Ovary (tissue), 7 donors: ENCODE measurements at regions not wholly inside any gene's neighbourhood (a gene's known extent, or its start where the extent isn't known, plus 50 kb on each side); places are given as distances from the start of the nearest gene placed in this dataset.

Source experiments
- DNase-seq, 5 donors: peaks; one replicate each; pipeline ENCODE4 v3.0.0-alpha.2; 2019 to 2020
- H3K27ac ChIP-seq, 2 donors: fragments of 200-600 bp; one replicate each; pipeline versions ENCODE4 v1.5.1 to v1.8.0; 2019 to 2022
- H3K27me3 ChIP-seq: fragments of 200-600 bp; one replicate; pipeline ENCODE4 v1.8.0; 2022
- H3K36me3 ChIP-seq: fragments of 200-600 bp; sonication (generic); one replicate; pipeline ENCODE4 v1.5.1; 2019
- H3K4me1 ChIP-seq: one replicate; pipeline ENCODE4 v1.8.1; 2013; ENCODE audit warnings: mild to moderate bottlenecking, moderate library complexity; ENCODE audit not compliant: insufficient read depth
- H3K4me3 ChIP-seq: fragments of 200-600 bp; sonication (generic); one replicate; pipeline ENCODE4 v1.5.1; 2017
- H3K9me3 ChIP-seq, 2 donors: fragments of 200-600 bp in 1 of 2; sonication (generic) in 1 of 2; one replicate each; pipeline versions ENCODE4 v1.5.1 to v1.8.1; 2013 to 2019; ENCODE audit warnings: mild to moderate bottlenecking in 1 of 2, moderate library complexity in 1 of 2
- CTCF ChIP-seq, 3 donors: fragments of 450-650 bp in 2 of 3; fragments of 200-600 bp in 1 of 3; IDR thresholded peaks; one replicate each; pipeline versions ENCODE4 v1.5.1 to v1.8.0; 2016 to 2022; ENCODE audit warnings: antibody characterized with exemption in 3 of 3, mild to moderate bottlenecking in 1 of 3
- EP300 ChIP-seq: sonication (generic); formaldehyde crosslinking; IDR thresholded peaks from one replicate; pipeline ENCODE4 v1.6.1; 2017; ENCODE audit warnings: antibody characterized with exemption
- POLR2A ChIP-seq: fragments of 450-650 bp; IDR thresholded peaks from one replicate; pipeline ENCODE4 v1.6.1; 2017; ENCODE audit warnings: antibody characterized with exemption, mild to moderate bottlenecking, moderate library complexity
- WGBS, 3 donors: extraction: QIAGEN DNeasy Blood & Tissue Kit in 1 of 3; methylation state at CpG; one replicate each; pipeline versions ENCODE4 v1.1.5 to v1.1.7; 2013 to 2017; 5-methylcytosine and 5-hydroxymethylcytosine counted together
- intact Hi-C, 4 donors: fragments of 100-400 bp; cut with DNase I; formaldehyde crosslinking; loops; one replicate each; pipeline versions ENCODE4 v1.11.0 to v1.15.1; 2022 to 2023
- donor health status: DM: no; HTN: no; CAD: no; lungs with moderate emphysema.
- donor health status: DM: no; HTN: no; CAD: no.
- donor health status: Bipolar disorder and iron deficiency.
- donor health status: DM: no; HTN: no; CAD: no.
- donor health status: DM: yes; HTN: yes; CAD: no.

GRCh38 chr5:56588131-56588487 is 227.2 kb upstream of the MAP3K1 start:
- TF ChIP-seq CTCF (IDR thresholded peaks at IDR 0.05), result no peak
- TF ChIP-seq POLR2A, result no peak
- no peak for TF ChIP-seq EP300
- Histone ChIP-seq H3K27ac (no peak overlapping the region), H3K36me3 (no peaks in the 10 kb centered on the region), H3K4me3 (no peak overlapping the region), H3K9me3 (no peaks in the 10 kb centered on the region), H3K27me3 (no peaks in the 10 kb centered on the region), H3K4me1 (peaks cover 4% of the 10 kb centered on the region)
- peak in 3 of 5 donors; percentile 24 to 40 (median 33) for DNase-seq
- WGBS, 3 donors, result 44 to 75% (median 73%) methylated on average over 2 of the region's 2 CpGs
- intact Hi-C loops, result no loop called here

- no peak overlapping the region for H3K4me3 ChIP-seq
- no peak for DNase-seq
- no peak overlapping the region for H3K27ac ChIP-seq
- no peak for TF ChIP-seq CTCF (IDR thresholded peaks at IDR 0.05)
- TF ChIP-seq EP300, result no peak
- TF ChIP-seq POLR2A, result no peak
- intact Hi-C loops, result no loop called here
- no peaks in the 10 kb centered on the region for H3K36me3 ChIP-seq
- H3K27me3 ChIP-seq, result no peaks in the 10 kb centered on the region
- no peaks in the 10 kb centered on the region for H3K9me3 ChIP-seq
- 95 to 98% (median 97%) methylated on average over 5 of the region's 5 CpGs for WGBS, 3 donors
- peaks cover 4% of the 10 kb centered on the region for H3K4me1 ChIP-seq
Observed at GRCh38 chr5:56587381-56588130, 227.8 kb upstream of the MAP3K1 start.

GRCh38 chr5:56585999-56586691 is 229.2 kb upstream of the MAP3K1 start:
- Histone ChIP-seq H3K4me1 (peaks cover 4% of the 10 kb centered on the region), H3K4me3 (peak overlapping the region; percentile 0), H3K9me3 (no peaks in the 10 kb centered on the region), H3K36me3 (no peaks in the 10 kb centered on the region), H3K27me3 (no peaks in the 10 kb centered on the region), H3K27ac (peak overlapping the region in 1 of 2 donors; percentile 61)
- DNase-seq, result peak; percentile 34 to 65 (median 54)
- intact Hi-C loops, result no loop called here
- WGBS, 3 donors, result 3 to 10% (median 8%) methylated on average over 14 of the region's 14 CpGs
- TF ChIP-seq EP300 (no peak), POLR2A (no peak), CTCF (IDR thresholded peaks at IDR 0.05) (no peak)

- H3K27ac ChIP-seq, result peak overlapping the region in 1 of 2 donors; percentile 61
- no peak for DNase-seq
- intact Hi-C loops, result no loop called here
- H3K27me3 ChIP-seq, result no peaks in the 10 kb centered on the region
- no peak for TF ChIP-seq EP300
- TF ChIP-seq CTCF (IDR thresholded peaks at IDR 0.05), result no peak
- no peak for TF ChIP-seq POLR2A
- WGBS, 3 donors, result 53 to 62% (median 54%) methylated on average over 2 of the region's 2 CpGs
- no peak overlapping the region for H3K4me3 ChIP-seq
- H3K4me1 ChIP-seq, result peaks cover 4% of the 10 kb centered on the region
- H3K36me3 ChIP-seq, result no peaks in the 10 kb centered on the region
- H3K9me3 ChIP-seq, result no peaks in the 10 kb centered on the region
Observed at GRCh38 chr5:56585461-56585860, 229.9 kb upstream of the MAP3K1 start.
